Gastroesophageal sphincter (tissue), 4 donors: ENCODE measurements at regions not wholly inside any gene's neighbourhood (a gene's known extent, or its start where the extent isn't known, plus 50 kb on each side); places are given as distances from the start of the nearest gene placed in this dataset.

Source experiments
- ATAC-seq: fragments of 150-250 bp; one replicate; pipeline ENCODE4 v1.9.1; 2016; ENCODE audit warnings: mild to moderate bottlenecking, moderate library complexity
- H3K27ac ChIP-seq, 4 donors: fragments of 200-600 bp; sonication (generic) in 3 of 4; 1 replicate in 3 of 4; 2 replicates in 1 of 4; pipeline ENCODE4 v1.5.1; 2016 to 2019
- H3K27me3 ChIP-seq: fragments of 200-600 bp; sonication (generic); one replicate; pipeline ENCODE4 v1.5.1; 2019
- H3K36me3 ChIP-seq, 2 donors: fragments of 200-600 bp; sonication (generic); one replicate each; pipeline ENCODE4 v1.5.1; 2019; ENCODE audit warnings: control low read depth in 1 of 2
- H3K4me1 ChIP-seq, 3 donors: fragments of 200-600 bp; sonication (generic); 1 replicate in 2 of 3; 2 replicates in 1 of 3; pipeline ENCODE4 v1.5.1; 2016 to 2019; ENCODE audit warnings: control low read depth in 2 of 3
- H3K4me3 ChIP-seq, 2 donors: fragments of 200-600 bp; sonication (generic); one replicate each; pipeline ENCODE4 v1.5.1; 2019; ENCODE audit warnings: mild to moderate bottlenecking in 1 of 2, moderate library complexity in 1 of 2
- H3K9me3 ChIP-seq, 3 donors: fragments of 200-600 bp; sonication (generic); one replicate each; pipeline ENCODE4 v1.5.1; 2017 to 2019; ENCODE audit warnings: control low read depth in 2 of 3
- CTCF ChIP-seq, 4 experiments: fragments of 200-600 bp in 2 of 4; fragments of 450-650 bp in 2 of 4; sonication (generic) in 1 of 4; IDR thresholded peaks; one replicate each; pipeline ENCODE4 v1.5.1; 2017 to 2019; ENCODE audit warnings: antibody characterized with exemption in 4 of 4, mild to moderate bottlenecking in 2 of 4, moderate library complexity in 2 of 4
- EP300 ChIP-seq: sonication (generic); formaldehyde crosslinking; IDR thresholded peaks from one replicate; pipeline ENCODE4 v1.6.1; 2017; ENCODE audit warnings: antibody characterized with exemption, mild to moderate bottlenecking
- POLR2A ChIP-seq, 2 donors: fragments of 450-650 bp; IDR thresholded peaks; one replicate each; pipeline ENCODE4 v1.6.1; 2017; ENCODE audit warnings: antibody characterized with exemption in 2 of 2, mild to moderate bottlenecking in 2 of 2, moderate library complexity in 1 of 2
- POLR2AphosphoS5 ChIP-seq: sonication (generic); formaldehyde crosslinking; IDR thresholded peaks from one replicate; pipeline ENCODE4 v1.6.1; 2017; ENCODE audit warnings: antibody characterized with exemption
- WGBS, 2 donors: methylation state at CpG; one replicate each; pipeline ENCODE4 v1.1.5; 2018; ENCODE audit warnings: low coverage in 1 of 2; 5-methylcytosine and 5-hydroxymethylcytosine counted together

DNA sequence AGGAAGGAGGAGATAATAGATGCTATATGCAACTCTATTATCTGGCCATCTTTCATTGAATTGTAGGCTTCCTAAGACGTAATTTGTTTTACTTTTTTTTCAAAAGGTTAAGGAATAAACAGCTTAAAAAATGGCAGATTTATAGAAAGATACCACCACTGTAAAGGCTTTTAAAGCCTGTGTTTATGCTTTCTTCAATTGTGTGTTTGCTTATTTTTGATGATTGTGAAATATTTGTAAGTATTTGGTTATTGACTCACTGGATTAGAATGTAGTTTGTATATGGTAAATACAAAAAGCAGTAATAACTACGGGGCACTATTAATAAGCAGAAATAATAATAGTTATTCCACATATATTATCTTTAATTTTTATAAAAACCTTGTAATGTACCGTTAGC lies 437.9 kb downstream of the KLF5 start:
- Histone ChIP-seq H3K36me3 (no peaks in the 10 kb centered on the region), H3K4me3 (no peak overlapping the region), H3K27ac (no peak overlapping the region), H3K9me3 (no peaks in the 10 kb centered on the region), H3K4me1 (no peaks in the 10 kb centered on the region), H3K27me3 (no peaks in the 10 kb centered on the region)
- no peak for ATAC-seq
- TF ChIP-seq CTCF (IDR thresholded peaks at IDR 0.05) (no peak), EP300 (no peak), POLR2AphosphoS5 (no peak), POLR2A (IDR thresholded peaks at IDR 0.05) (no peak)
- WGBS, 2 donors, result 76 to 85% methylated on average over 3 of the region's 3 CpGs

DNA sequence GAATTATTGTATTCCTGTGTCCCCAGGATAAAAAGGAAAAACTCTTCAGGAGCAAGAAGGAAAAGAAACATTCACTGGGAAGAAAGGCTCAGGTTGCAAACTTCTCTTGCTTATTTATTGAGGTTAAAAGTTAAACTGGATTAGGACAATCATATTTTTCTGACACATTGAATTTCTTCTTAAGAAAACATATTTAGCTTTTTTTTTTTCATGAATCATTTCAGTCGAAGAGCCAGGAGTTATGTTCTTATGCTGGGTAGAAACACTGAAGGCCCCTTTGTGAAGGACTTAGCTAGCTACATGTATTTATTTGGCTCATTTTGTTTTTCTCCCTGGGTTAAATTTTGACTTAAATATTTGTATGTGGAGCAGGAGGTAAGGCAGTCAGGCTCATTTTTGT lies 434.0 kb downstream of the KLF5 start:
- no peak overlapping the region for H3K27ac ChIP-seq
- no peak overlapping the region for H3K4me3 ChIP-seq
- 41 to 70% methylated on average over 1 of the region's 1 CpG for WGBS, 2 donors
- ATAC-seq, result no peak
- H3K9me3 ChIP-seq, result no peaks in the 10 kb centered on the region
- no peaks in the 10 kb centered on the region for H3K4me1 ChIP-seq
- H3K36me3 ChIP-seq, result no peaks in the 10 kb centered on the region
- H3K27me3 ChIP-seq, result no peaks in the 10 kb centered on the region
- no peak for TF ChIP-seq EP300
- no peak for TF ChIP-seq POLR2A (IDR thresholded peaks at IDR 0.05)
- no peak for TF ChIP-seq POLR2AphosphoS5
- TF ChIP-seq CTCF (IDR thresholded peaks at IDR 0.05), result no peak

GRCh38 chr13:73482556-73482955 lies 423.8 kb downstream of the KLF5 start:
- Histone ChIP-seq H3K4me1 (no peaks in the 10 kb centered on the region), H3K4me3 (no peak overlapping the region), H3K27me3 (no peaks in the 10 kb centered on the region), H3K27ac (no peak overlapping the region), H3K9me3 (no peaks in the 10 kb centered on the region), H3K36me3 (no peaks in the 10 kb centered on the region)
- WGBS, 2 donors, result 47% methylated on average over 1 of the region's 1 CpG; no CpG with 5 or more reads in 1 of the 2 donors
- ATAC-seq, result no peak
- TF ChIP-seq CTCF (IDR thresholded peaks at IDR 0.05) (no peak), POLR2AphosphoS5 (no peak), EP300 (no peak), POLR2A (IDR thresholded peaks at IDR 0.05) (no peak)

DNA sequence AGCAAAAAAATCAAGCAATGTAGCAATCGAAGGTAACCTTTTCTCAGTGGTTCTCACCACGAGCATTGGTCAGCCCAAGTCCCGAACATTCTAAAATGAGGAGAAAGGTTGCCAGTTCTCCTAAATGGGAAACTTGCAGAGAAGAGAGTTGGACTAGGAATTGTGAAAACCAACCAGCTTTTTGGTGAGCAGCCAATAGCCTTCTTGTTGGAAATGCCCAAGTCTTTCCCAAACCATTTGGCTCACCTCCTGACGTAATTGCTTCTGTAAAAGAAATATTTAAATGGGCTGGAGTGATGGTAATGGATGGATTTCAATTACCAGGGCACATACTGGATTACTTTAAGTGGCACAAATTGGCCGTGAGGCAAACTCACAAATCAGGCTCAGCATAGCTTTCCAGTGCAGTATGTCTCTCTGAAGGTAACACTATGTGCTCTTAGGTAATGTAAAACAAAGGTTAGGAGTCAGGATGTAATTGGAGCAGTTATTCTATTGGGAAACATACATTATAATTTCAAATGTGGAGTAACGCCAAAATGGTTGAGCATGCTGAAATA lies 423.2 kb downstream of the KLF5 start:
- Histone ChIP-seq H3K9me3 (no peaks in the 10 kb centered on the region), H3K27me3 (no peaks in the 10 kb centered on the region), H3K36me3 (no peaks in the 10 kb centered on the region), H3K4me1 (no peaks in the 10 kb centered on the region), H3K4me3 (no peak overlapping the region), H3K27ac (no peak overlapping the region)
- TF ChIP-seq POLR2A (IDR thresholded peaks at IDR 0.05) (no peak), POLR2AphosphoS5 (no peak), EP300 (no peak), CTCF (IDR thresholded peaks at IDR 0.05) (no peak)
- no peak for ATAC-seq
- 79 to 82% methylated on average over 5 to 6 of the region's 6 CpGs for WGBS, 2 donors

- Histone ChIP-seq H3K9me3 (no peaks in the 10 kb centered on the region), H3K27ac (no peak overlapping the region), H3K4me1 (no peaks in the 10 kb centered on the region), H3K4me3 (no peak overlapping the region), H3K36me3 (no peaks in the 10 kb centered on the region), H3K27me3 (no peaks in the 10 kb centered on the region)
- WGBS, 2 donors, result 48 to 73% methylated on average over 2 of the region's 2 CpGs
- ATAC-seq, result no peak
- no peak for TF ChIP-seq CTCF (IDR thresholded peaks at IDR 0.05)
- TF ChIP-seq POLR2AphosphoS5, result no peak
- TF ChIP-seq POLR2A (IDR thresholded peaks at IDR 0.05), result no peak
- no peak for TF ChIP-seq EP300
Observed at GRCh38 chr13:73480779-73481559, 422.2 kb downstream of the KLF5 start.
